HG02759 (cell line): ENCODE measurements at regions not wholly inside any gene's neighbourhood (a gene's known extent, or its start where the extent isn't known, plus 50 kb on each side); places are given as distances from the start of the nearest gene placed in this dataset.
"Not testable (repeated sequence)": the region's sequence is repeated elsewhere in the genome, so short reads cannot be mapped to it uniquely, and the experiment has no call there.

Source experiments
- ATAC-seq: cut with Tn5 transposase; IDR thresholded peaks from one replicate; pipeline ENCODE4 v1.9.1; 2021; ENCODE audit warnings: mild to moderate bottlenecking, moderate library complexity; ENCODE audit not compliant: unreplicated experiment

GRCh38 chr1:149228672-149229585, 125.6 kb upstream of the NBPF9 start:
- ATAC-seq: not testable (repeated sequence)

GRCh38 chr1:149229813-149230212, 126.5 kb upstream of the NBPF9 start:
- not testable (repeated sequence) for ATAC-seq

DNA sequence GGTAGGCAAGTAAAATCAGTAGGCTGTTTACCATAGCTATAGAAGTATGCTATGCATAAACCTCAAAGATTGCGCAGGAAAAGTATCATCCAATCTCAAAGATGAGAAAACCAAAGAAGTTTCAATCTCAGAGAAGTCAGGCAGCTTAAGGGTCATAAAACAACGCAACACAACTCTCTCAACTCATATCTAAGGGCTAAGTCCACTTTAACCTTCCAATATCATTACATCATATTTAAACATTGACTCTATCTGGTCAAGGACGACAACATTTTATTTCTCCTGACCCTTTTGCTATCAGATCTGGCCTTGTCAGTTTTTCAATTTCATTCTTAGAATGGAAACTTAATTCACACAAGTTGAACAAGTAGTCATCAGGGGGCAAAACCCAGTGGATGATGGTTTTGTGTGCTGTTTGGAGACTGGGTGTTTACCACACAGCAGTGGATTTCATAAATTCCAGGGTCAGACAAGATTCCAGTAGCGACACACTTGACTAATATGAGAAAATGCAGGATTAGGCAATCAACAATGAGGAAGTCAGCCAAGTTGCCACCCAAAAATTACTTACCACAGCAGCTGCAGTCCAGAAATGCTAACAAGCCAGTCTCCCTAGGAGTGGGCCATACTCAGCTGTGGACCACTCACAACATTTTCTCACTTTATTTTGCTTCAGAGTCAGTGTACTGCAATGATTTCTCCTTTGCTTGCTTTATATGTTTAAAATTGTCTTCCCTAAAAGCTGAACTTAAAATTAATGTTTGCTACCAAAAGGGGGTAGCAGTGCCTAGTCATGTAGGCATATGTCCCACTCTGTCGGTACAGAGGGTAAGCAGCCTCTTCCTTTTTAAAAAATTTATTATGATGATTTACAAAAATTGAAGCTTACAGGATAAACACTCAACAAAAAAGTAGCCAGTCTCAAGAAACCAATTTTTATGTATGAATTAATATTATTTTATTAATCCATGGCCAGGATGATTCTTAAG, 131.9 kb upstream of the NBPF9 start:
- not testable (repeated sequence) for ATAC-seq

- not testable (repeated sequence) for ATAC-seq
Observed at GRCh38 chr1:149237515-149237914, 134.2 kb upstream of the NBPF9 start.

- not testable (repeated sequence) for ATAC-seq
Observed at GRCh38 chr1:149239897-149240508, 136.7 kb upstream of the NBPF9 start.

GRCh38 chr1:149240530-149240929, 137.2 kb upstream of the NBPF9 start:
- ATAC-seq: not testable (repeated sequence)

GRCh38 chr1:149241272-149241671, 137.9 kb upstream of the NBPF9 start:
- ATAC-seq: not testable (repeated sequence)

GRCh38 chr1:149243572-149243971, 140.2 kb upstream of the NBPF9 start:
- not testable (repeated sequence) for ATAC-seq

DNA sequence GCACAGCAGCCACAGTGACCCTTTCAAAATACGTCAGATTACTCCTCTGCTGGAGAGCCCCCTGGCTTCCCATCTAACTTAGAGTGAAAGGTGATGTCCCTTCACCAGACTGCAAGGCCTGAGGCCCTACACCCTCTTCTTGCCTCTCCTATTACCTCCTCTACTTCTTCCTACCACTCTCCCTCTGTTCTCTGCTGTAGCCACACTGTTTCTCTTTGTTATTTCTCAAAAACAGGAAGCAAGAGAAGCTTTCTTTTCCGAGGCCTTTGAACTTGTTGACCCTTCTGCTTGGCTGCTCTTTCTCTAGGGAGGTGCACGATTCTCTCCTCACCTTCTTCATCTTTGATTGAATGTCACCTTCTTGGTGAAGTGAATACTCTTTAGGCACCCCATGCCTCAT, 141.3 kb upstream of the NBPF9 start:
- ATAC-seq: not testable (repeated sequence)

GRCh38 chr1:149246212-149246611, 142.9 kb upstream of the NBPF9 start:
- ATAC-seq: not testable (repeated sequence)

DNA sequence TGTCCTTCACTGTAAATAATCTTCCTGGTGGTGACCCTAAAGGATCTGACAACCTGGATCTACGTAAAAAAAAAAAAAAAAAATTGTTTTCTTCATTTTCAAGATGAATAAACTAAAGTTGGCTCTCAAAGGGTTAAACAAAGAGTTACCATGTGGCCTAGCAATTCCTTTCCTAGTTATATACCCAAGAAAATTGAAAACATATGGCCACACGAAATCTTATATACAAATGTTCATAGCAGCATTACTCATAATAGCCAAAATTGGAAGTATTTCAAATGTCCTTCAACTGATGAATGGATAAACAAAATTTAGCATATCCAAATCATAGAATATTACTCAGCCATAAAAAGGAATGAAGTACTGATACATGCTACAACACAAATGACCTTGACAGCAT, 145.3 kb upstream of the NBPF9 start:
- not testable (repeated sequence) for ATAC-seq

- ATAC-seq: not testable (repeated sequence)
Observed at GRCh38 chr1:149249850-149250467, 146.6 kb upstream of the NBPF9 start.

- not testable (repeated sequence) for ATAC-seq
Observed at GRCh38 chr1:149254894-149255847, 151.8 kb upstream of the NBPF9 start.

DNA sequence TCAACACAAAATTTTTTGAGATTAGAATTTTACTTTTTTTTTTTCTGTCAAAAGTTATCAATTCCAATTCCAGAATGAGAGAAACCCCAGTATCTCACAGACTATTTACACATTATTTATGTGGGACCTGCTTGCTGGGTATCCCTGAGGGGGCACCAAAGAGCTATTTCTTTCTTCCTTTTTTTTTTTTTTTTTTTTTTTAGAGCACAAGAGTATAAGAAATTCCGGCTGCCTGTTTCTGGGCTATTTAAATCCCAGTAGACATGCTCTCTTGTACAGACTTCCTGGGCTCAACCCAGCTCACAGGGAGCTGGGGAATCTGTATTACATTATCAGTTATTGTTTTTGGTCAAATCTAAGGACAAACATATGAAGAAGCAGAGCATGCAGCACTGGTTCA, 156.9 kb upstream of the NBPF9 start:
- ATAC-seq: not testable (repeated sequence)

GRCh38 chr1:149260736-149261340, 157.5 kb upstream of the NBPF9 start:
- not testable (repeated sequence) for ATAC-seq

DNA sequence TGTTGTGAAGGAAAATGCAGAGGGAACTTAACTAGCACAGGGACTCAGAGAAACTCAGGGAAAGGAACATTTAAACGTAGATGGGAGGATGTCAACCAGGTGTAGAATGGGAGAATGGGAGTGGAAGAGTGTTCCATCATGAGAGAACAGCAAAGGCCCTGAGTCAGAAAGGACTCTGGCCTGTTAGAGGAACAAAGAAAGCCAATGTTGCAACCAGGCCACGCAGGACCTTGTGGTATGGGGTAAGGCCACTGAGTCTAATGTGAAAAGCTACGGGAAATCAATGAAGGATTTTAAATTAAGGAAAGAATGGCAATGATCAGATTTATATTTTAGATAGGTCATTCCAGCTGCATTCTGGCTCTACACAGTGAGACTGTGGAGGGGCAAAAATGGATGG, 163.9 kb upstream of the NBPF9 start:
- not testable (repeated sequence) for ATAC-seq

DNA sequence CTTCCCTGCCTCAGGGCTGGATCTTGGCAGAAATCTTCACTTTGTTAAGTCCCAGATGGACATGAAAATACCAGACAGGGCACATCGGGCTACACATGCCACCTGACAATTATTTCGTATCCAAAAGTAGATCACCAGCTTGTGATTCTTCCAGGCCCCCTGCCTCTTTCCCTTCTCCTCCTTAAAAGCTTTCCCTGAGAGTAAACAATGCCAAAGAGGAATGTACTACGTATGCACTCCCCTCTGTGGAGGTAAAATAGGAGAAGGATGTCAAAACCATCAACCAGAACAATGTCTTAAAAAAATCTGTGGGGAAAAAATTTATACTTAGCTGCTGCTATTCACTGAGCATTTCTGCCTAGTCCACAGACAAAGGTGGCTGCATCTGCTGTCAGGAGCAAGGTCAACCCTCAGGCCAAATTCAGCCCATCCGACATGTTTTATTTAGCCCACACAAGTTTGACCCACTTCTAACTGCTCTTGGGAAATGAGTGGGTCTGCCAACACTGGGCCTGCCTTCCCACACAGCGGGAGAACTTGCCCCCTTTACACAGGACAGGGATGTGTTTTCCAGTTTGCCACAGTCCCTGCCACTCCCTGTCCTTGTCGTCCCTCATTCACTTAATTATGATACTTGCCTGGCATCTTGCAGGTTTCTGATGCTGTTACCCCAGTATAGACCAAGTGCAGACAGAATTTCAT, 165.8 kb upstream of the NBPF9 start:
- not testable (repeated sequence) for ATAC-seq

GRCh38 chr1:149269833-149270232, 166.5 kb upstream of the NBPF9 start:
- ATAC-seq: not testable (repeated sequence)
